HCT116 (cell line): ENCODE measurements at regions not wholly inside any gene's neighbourhood (a gene's known extent, or its start where the extent isn't known, plus 50 kb on each side); places are given as distances from the start of the nearest gene placed in this dataset.

ENCODE experiments used
- ATAC-seq: fragments of 200-7000 bp; cut with Tn5 transposase; 2 replicates; pipeline ENCODE4 v1.9.1; 2020; ENCODE audit warnings: mild to moderate bottlenecking, moderate library complexity
- BruUV-seq: library from RNA; stranded (reverse); fragments of 400-500 nt; replicated peaks from 2 replicates; lab custom pipeline; 2021; lab: Mats Ljungman, UMichigan
- CTCF ChIA-PET: fragments of 300-600 bp; sonication (Branson Sonifier 250); formaldehyde crosslinking; loops from one replicate; lab custom pipeline; 2021; ENCODE audit warnings: antibody characterized with exemption; lab: Charles Lee
- POLR2A ChIA-PET: fragments of 300-600, 350-600 bp; sonication (Branson Sonifier 250); formaldehyde crosslinking; loops from one replicate; lab custom pipeline; 2021; ENCODE audit warnings: antibody characterized with exemption; lab: Charles Lee
- RAD21 ChIA-PET, 2 experiments: fragments of 300-600 bp; sonication (Branson Sonifier 250); formaldehyde crosslinking; loops; one replicate each; lab custom pipeline; 2023; ENCODE audit warnings: low total read pairs in 2 of 2; ENCODE audit not compliant: uncharacterized antibody in 2 of 2, unreplicated experiment in 2 of 2, low non-redundant PET in 1 of 2; lab: Charles Lee
- DNase-seq: peaks from one replicate; pipeline ENCODE4 v3.0.0-alpha.2; 2010; ENCODE audit warnings: low read depth, low spot score
- H2AFZ ChIP-seq: fragments of 200-600 bp; shearing (Covaris generic), sonication (generic); 2 replicates; pipeline ENCODE4 v1.6.1; 2017; ENCODE audit warnings: low read depth, mixed run types, mixed read lengths, antibody characterized with exemption, low read length; ENCODE audit not compliant: poor library complexity, severe bottlenecking
- H3K27ac ChIP-seq: 2 replicates; pipeline ENCODE4 v1.5.1; 2012; ENCODE audit warnings: low read depth, low read length
- H3K27me3 ChIP-seq: fragments of 200-600 bp; sonication (generic); 2 replicates; pipeline ENCODE4 v1.6.1; 2016; ENCODE audit warnings: mixed run types, low read length, mixed read lengths; ENCODE audit not compliant: insufficient read depth
- H3K36me3 ChIP-seq, 2 experiments: fragments of 200-500 bp in 1 of 2; fragments of 200-600 bp in 1 of 2; sonication (Bioruptor generic) in 1 of 2; sonication (generic) in 1 of 2; 2 replicates each; pipeline versions ENCODE4 v1.5.1 to v1.6.1; 2014 to 2016; ENCODE audit warnings: low read length in 2 of 2, inconsistent platforms in 1 of 2, mixed read lengths in 1 of 2, mixed run types in 1 of 2; ENCODE audit not compliant: insufficient read depth in 2 of 2, control insufficient read depth in 1 of 2
- H3K4me1 ChIP-seq, 2 experiments: fragments of 200-600 bp in 1 of 2; sonication (generic) in 1 of 2; 2 replicates each; pipeline versions ENCODE4 v1.5.1 to v1.6.1; 2012 to 2017; ENCODE audit warnings: low read length in 2 of 2, inconsistent platforms in 1 of 2, mild to moderate bottlenecking in 1 of 2, mixed read lengths in 1 of 2, mixed run types in 1 of 2, moderate library complexity in 1 of 2; ENCODE audit not compliant: insufficient read depth in 2 of 2, control insufficient read depth in 1 of 2
- H3K4me2 ChIP-seq: fragments of 200-600 bp; sonication (generic); 2 replicates; pipeline ENCODE4 v1.6.1; 2017; ENCODE audit warnings: mixed run types, low read length, mixed read lengths
- H3K4me3 ChIP-seq, 2 experiments: fragments of 200-600 bp in 1 of 2; sonication (generic) in 1 of 2; replicated peaks in 1 of 2; 2 replicates each; pipeline ENCODE4 v1.5.1; 2011 to 2016; ENCODE audit warnings: low read length in 2 of 2, control low read depth in 1 of 2, low read depth in 1 of 2, mild to moderate bottlenecking in 1 of 2, mixed read lengths in 1 of 2, mixed run types in 1 of 2
- H3K79me2 ChIP-seq: fragments of 200-600 bp; sonication (generic); 2 replicates; pipeline ENCODE4 v1.6.1; 2017; ENCODE audit warnings: mild to moderate bottlenecking, mixed run types, low read length, moderate library complexity, mixed read lengths; ENCODE audit not compliant: insufficient read depth
- H3K9ac ChIP-seq: fragments of 200-600 bp; sonication (generic); 2 replicates; pipeline ENCODE4 v1.6.1; 2016; ENCODE audit warnings: low read length, mixed read lengths
- H3K9me2 ChIP-seq: fragments of 200-600 bp; sonication (generic), shearing (Covaris generic); 2 replicates; pipeline ENCODE4 v1.6.1; 2017; ENCODE audit warnings: mixed run types, mild to moderate bottlenecking, moderate library complexity; ENCODE audit not compliant: insufficient read depth
- H3K9me3 ChIP-seq, 2 experiments: fragments of 200-500 bp in 1 of 2; fragments of 200-600 bp in 1 of 2; sonication (Bioruptor generic) in 1 of 2; sonication (generic) in 1 of 2; 2 replicates each; pipeline ENCODE4 v1.6.1; 2014 to 2017; ENCODE audit warnings: low read length in 2 of 2, mixed read lengths in 2 of 2, inconsistent platforms in 1 of 2, low read depth in 1 of 2, mild to moderate bottlenecking in 1 of 2, mixed run types in 1 of 2, moderate library complexity in 1 of 2; ENCODE audit not compliant: control insufficient read depth in 1 of 2, insufficient read depth in 1 of 2
- H4K20me1 ChIP-seq: fragments of 200-600 bp; sonication (generic), shearing (Covaris generic); 2 replicates; pipeline ENCODE4 v1.6.1; 2017; ENCODE audit warnings: mixed run types, mild to moderate bottlenecking, moderate library complexity; ENCODE audit not compliant: insufficient read depth
- EGR1 ChIP-seq: IDR thresholded peaks from 2 replicates; pipeline ENCODE4 v1.6.1; 2012; ENCODE audit warnings: low read depth
- EZH2 ChIP-seq: fragments of 200-600 bp; sonication (generic); IDR thresholded peaks from 2 replicates; pipeline ENCODE4 v1.6.1; 2017; ENCODE audit warnings: antibody characterized with exemption, mixed run types
- EZH2phosphoT487 ChIP-seq: fragments of 200-600 bp; IDR thresholded peaks from 2 replicates; pipeline ENCODE4 v1.6.1; 2018; ENCODE audit warnings: antibody characterized with exemption, borderline replicate concordance
- FOSL1 ChIP-seq: IDR thresholded peaks from 2 replicates; pipeline ENCODE4 v1.6.1; 2012; ENCODE audit warnings: low read depth
- JUND ChIP-seq: IDR thresholded peaks from 2 replicates; pipeline ENCODE4 v1.6.1; 2012
- POLR2A ChIP-seq: IDR thresholded peaks from 2 replicates; pipeline ENCODE4 v1.7.0; 2011; ENCODE audit warnings: borderline replicate concordance; ENCODE audit not compliant: insufficient read depth, insufficient read length; ENCODE audit errors: extremely low read depth
- POLR2AphosphoS5 ChIP-seq: IDR thresholded peaks from 2 replicates; pipeline ENCODE4 v1.6.1; 2011; ENCODE audit warnings: mild to moderate bottlenecking, low read depth, low read length, moderate library complexity
- RAD21 ChIP-seq: IDR thresholded peaks from 2 replicates; pipeline ENCODE4 v1.6.1; 2012; ENCODE audit warnings: low read depth, mild to moderate bottlenecking
- SIN3A ChIP-seq: IDR thresholded peaks from 2 replicates; pipeline ENCODE4 v1.6.1; 2012; ENCODE audit warnings: low read depth
- TCF7L2 ChIP-seq: IDR thresholded peaks from 2 replicates; pipeline ENCODE4 v1.7.0; 2011; ENCODE audit warnings: borderline replicate concordance, inconsistent platforms; ENCODE audit not compliant: insufficient read depth, insufficient read length; ENCODE audit errors: extremely low read depth
- ZFX ChIP-seq: fragments of 450-650 bp; IDR thresholded peaks from 2 replicates; pipeline ENCODE4 v1.6.1; 2017
- ZNF274 ChIP-seq: fragments of 200-500 bp; sonication (Bioruptor generic); IDR thresholded peaks from 2 replicates; pipeline ENCODE4 v1.6.1; 2014; ENCODE audit warnings: mild to moderate bottlenecking, low read depth, low read length, inconsistent platforms
- intact Hi-C: fragments of 100-400 bp; cut with micrococcal nuclease; formaldehyde crosslinking; loops from 2 replicates; pipeline ENCODE4 v1.10.0; 2022
- TF ChIP-seq, protein P1 (sequence below): IDR thresholded peaks from 2 replicates; pipeline ENCODE4 v1.6.1; 2012
- TF ChIP-seq, protein P2 (sequence below), 3 experiments: fragments of 200-600 bp in 1 of 3; sonication (generic) in 1 of 3; IDR thresholded peaks in 2 of 3; conservative IDR thresholded peaks in 1 of 3; 2 replicates each; pipeline ENCODE4 v1.5.1; 2012 to 2017; ENCODE audit warnings: low read depth in 2 of 3, low read length in 2 of 3, antibody characterized with exemption in 1 of 3, borderline replicate concordance in 1 of 3, control low read depth in 1 of 3, mild to moderate bottlenecking in 1 of 3, mixed read lengths in 1 of 3, mixed run types in 1 of 3, moderate library complexity in 1 of 3; ENCODE audit not compliant: insufficient read depth in 1 of 3
- TF ChIP-seq, protein P3 (sequence below): IDR thresholded peaks from 2 replicates; pipeline ENCODE4 v1.6.1; 2012
- TF ChIP-seq, protein P4 (sequence below): IDR thresholded peaks from 2 replicates; pipeline ENCODE4 v1.6.1; 2012; ENCODE audit warnings: low read depth
- TF ChIP-seq, protein P5 (sequence below): IDR thresholded peaks from 2 replicates; pipeline ENCODE4 v1.6.1; 2011; ENCODE audit warnings: mild to moderate bottlenecking, low read length, moderate library complexity; ENCODE audit not compliant: insufficient replicate concordance; ENCODE audit errors: extremely low read depth

DNA sequence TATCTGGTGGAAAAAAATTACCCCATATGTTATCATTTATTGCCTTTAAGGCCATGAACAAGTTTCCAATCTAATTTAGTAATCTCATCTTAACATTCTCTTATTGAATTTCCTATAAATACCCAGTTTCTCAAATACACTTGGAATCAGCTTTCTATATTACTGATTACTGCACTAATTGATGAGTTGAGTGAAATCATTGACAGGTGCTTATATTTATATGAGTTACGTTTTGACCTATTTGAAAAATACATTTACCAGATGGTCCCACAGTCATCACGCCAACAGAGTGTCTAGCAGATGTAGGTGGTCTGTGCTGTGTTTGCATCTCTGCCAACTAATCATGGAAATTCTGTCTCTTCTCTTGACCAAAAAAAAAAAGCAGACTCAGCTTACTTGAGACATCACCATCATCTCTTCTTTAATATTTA lies 307.3 kb upstream of the NREP start:
- TF ChIP-seq JUND (no peak), SIN3A (no peak), EZH2 (no peak), EZH2phosphoT487 (no peak), FOSL1 (no peak), POLR2AphosphoS5 (no peak), POLR2A (no peak), ZFX (no peak), EGR1 (no peak), ZNF274 (no peak), RAD21 (no peak), TCF7L2 (no peak)
- TF ChIP-seq, protein P1, sequence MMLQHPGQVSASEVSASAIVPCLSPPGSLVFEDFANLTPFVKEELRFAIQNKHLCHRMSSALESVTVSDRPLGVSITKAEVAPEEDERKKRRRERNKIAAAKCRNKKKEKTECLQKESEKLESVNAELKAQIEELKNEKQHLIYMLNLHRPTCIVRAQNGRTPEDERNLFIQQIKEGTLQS: no peak
- TF ChIP-seq, protein P2, sequence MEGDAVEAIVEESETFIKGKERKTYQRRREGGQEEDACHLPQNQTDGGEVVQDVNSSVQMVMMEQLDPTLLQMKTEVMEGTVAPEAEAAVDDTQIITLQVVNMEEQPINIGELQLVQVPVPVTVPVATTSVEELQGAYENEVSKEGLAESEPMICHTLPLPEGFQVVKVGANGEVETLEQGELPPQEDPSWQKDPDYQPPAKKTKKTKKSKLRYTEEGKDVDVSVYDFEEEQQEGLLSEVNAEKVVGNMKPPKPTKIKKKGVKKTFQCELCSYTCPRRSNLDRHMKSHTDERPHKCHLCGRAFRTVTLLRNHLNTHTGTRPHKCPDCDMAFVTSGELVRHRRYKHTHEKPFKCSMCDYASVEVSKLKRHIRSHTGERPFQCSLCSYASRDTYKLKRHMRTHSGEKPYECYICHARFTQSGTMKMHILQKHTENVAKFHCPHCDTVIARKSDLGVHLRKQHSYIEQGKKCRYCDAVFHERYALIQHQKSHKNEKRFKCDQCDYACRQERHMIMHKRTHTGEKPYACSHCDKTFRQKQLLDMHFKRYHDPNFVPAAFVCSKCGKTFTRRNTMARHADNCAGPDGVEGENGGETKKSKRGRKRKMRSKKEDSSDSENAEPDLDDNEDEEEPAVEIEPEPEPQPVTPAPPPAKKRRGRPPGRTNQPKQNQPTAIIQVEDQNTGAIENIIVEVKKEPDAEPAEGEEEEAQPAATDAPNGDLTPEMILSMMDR (IDR thresholded peaks at IDR 0.05 in 2 of 3, conservative IDR thresholded peaks at IDR 0.05 in 1 of 3; ENCODE audit: borderline replicate concordance in 1 of 3, insufficient read depth in 1 of 3, low read depth in 2 of 3, low read length in 2 of 3): no peak
- TF ChIP-seq, protein P3, sequence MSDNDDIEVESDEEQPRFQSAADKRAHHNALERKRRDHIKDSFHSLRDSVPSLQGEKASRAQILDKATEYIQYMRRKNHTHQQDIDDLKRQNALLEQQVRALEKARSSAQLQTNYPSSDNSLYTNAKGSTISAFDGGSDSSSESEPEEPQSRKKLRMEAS: no peak
- TF ChIP-seq, protein P4, sequence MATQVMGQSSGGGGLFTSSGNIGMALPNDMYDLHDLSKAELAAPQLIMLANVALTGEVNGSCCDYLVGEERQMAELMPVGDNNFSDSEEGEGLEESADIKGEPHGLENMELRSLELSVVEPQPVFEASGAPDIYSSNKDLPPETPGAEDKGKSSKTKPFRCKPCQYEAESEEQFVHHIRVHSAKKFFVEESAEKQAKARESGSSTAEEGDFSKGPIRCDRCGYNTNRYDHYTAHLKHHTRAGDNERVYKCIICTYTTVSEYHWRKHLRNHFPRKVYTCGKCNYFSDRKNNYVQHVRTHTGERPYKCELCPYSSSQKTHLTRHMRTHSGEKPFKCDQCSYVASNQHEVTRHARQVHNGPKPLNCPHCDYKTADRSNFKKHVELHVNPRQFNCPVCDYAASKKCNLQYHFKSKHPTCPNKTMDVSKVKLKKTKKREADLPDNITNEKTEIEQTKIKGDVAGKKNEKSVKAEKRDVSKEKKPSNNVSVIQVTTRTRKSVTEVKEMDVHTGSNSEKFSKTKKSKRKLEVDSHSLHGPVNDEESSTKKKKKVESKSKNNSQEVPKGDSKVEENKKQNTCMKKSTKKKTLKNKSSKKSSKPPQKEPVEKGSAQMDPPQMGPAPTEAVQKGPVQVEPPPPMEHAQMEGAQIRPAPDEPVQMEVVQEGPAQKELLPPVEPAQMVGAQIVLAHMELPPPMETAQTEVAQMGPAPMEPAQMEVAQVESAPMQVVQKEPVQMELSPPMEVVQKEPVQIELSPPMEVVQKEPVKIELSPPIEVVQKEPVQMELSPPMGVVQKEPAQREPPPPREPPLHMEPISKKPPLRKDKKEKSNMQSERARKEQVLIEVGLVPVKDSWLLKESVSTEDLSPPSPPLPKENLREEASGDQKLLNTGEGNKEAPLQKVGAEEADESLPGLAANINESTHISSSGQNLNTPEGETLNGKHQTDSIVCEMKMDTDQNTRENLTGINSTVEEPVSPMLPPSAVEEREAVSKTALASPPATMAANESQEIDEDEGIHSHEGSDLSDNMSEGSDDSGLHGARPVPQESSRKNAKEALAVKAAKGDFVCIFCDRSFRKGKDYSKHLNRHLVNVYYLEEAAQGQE: no peak
- TF ChIP-seq, protein P5, sequence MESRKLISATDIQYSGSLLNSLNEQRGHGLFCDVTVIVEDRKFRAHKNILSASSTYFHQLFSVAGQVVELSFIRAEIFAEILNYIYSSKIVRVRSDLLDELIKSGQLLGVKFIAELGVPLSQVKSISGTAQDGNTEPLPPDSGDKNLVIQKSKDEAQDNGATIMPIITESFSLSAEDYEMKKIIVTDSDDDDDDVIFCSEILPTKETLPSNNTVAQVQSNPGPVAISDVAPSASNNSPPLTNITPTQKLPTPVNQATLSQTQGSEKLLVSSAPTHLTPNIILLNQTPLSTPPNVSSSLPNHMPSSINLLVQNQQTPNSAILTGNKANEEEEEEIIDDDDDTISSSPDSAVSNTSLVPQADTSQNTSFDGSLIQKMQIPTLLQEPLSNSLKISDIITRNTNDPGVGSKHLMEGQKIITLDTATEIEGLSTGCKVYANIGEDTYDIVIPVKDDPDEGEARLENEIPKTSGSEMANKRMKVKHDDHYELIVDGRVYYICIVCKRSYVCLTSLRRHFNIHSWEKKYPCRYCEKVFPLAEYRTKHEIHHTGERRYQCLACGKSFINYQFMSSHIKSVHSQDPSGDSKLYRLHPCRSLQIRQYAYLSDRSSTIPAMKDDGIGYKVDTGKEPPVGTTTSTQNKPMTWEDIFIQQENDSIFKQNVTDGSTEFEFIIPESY: no peak
- Histone ChIP-seq H3K9me2 (no peaks in the 10 kb centered on the region), H4K20me1 (no peaks in the 10 kb centered on the region), H3K27me3 (no peaks in the 10 kb centered on the region), H3K4me2 (no peak overlapping the region), H3K9me3 (no peaks in the 10 kb centered on the region), H3K4me1 (no peaks in the 10 kb centered on the region), H2AFZ (no peak overlapping the region), H3K79me2 (no peaks in the 10 kb centered on the region), H3K4me3 (no peak overlapping the region), H3K9ac (no peak overlapping the region), H3K27ac (no peak overlapping the region), H3K36me3 (no peaks in the 10 kb centered on the region)
- ChIA-PET POLR2A (no interaction called here), RAD21 (no interaction called here), CTCF (interaction anchor here (0.6 kb wide), 1 partner anchor 16 kb away, joined by 3 read pairs; no protein-coding TSS in a partner anchor)
- no peak for ATAC-seq
- no TSS peak for BruUV-seq
- intact Hi-C loops: no loop called here
- no peak for DNase-seq
